ENCODE measurements at regions not wholly inside any gene's neighbourhood (a gene's known extent, or its start where the extent isn't known, plus 50 kb on each side); places are given as distances from the start of the nearest gene placed in this dataset.

- no peak for TF ChIP-seq ZBTB40 (IDR thresholded peaks at IDR 0.05)
- no peak for TF ChIP-seq ZBTB40 (CRISPR knock-in tag; IDR thresholded peaks at IDR 0.05)
- no peak for TF ChIP-seq YY1 (IDR thresholded peaks at IDR 0.05; ENCODE audit: insufficient read depth, insufficient replicate concordance, low read depth, low read length)
- TF ChIP-seq DNMT3B (CRISPR knock-in tag; conservative IDR thresholded peaks at IDR 0.05) = no peak
- TF ChIP-seq ESRRA (CRISPR knock-in tag; IDR thresholded peaks at IDR 0.05; ENCODE audit: low read depth) = no peak
- no peak for TF ChIP-seq BRD4 (CRISPR knock-in tag; IDR thresholded peaks at IDR 0.05)
- no peak for TF ChIP-seq ARNT (IDR thresholded peaks at IDR 0.05)
Observed at GRCh38 chr9:110129425-110129824, 78.5 kb downstream of the C9orf152 start (continued).
